Liver (tissue), 8 donors: ENCODE measurements at regions not wholly inside any gene's neighbourhood (a gene's known extent, or its start where the extent isn't known, plus 50 kb on each side); places are given as distances from the start of the nearest gene placed in this dataset.

Experiments used
- DNase-seq: peaks from one replicate; pipeline ENCODE4 v3.0.0-alpha.2; 2017; ENCODE audit warnings: low spot score
- H3K27ac ChIP-seq, 2 donors: one replicate each; pipeline ENCODE4 v1.7.0; 2013; ENCODE audit warnings: inconsistent platforms in 2 of 2, low read length in 2 of 2, control low read depth in 1 of 2, low read depth in 1 of 2, mild to moderate bottlenecking in 1 of 2
- H3K27me3 ChIP-seq, 4 donors: one replicate each; pipeline versions ENCODE4 v1.6.1 to v1.7.0; 2013; ENCODE audit warnings: low read length in 3 of 4, inconsistent platforms in 1 of 4, mild to moderate bottlenecking in 1 of 4, moderate library complexity in 1 of 4; ENCODE audit not compliant: control insufficient read depth in 4 of 4, insufficient read depth in 4 of 4
- H3K36me3 ChIP-seq, 4 donors: one replicate each; pipeline versions ENCODE4 v1.6.1 to v1.7.0; 2013; ENCODE audit warnings: low read length in 3 of 4, mild to moderate bottlenecking in 3 of 4, low read depth in 1 of 4, moderate library complexity in 1 of 4; ENCODE audit not compliant: control insufficient read depth in 4 of 4, insufficient read depth in 3 of 4
- H3K4me1 ChIP-seq, 4 donors: one replicate each; pipeline versions ENCODE4 v1.6.1 to v1.7.0; 2013; ENCODE audit warnings: low read length in 3 of 4, mild to moderate bottlenecking in 3 of 4, moderate library complexity in 1 of 4; ENCODE audit not compliant: control insufficient read depth in 4 of 4, insufficient read depth in 4 of 4
- H3K4me3 ChIP-seq, 3 donors: one replicate each; pipeline versions ENCODE4 v1.6.1 to v1.7.0; 2013; ENCODE audit warnings: low read length in 3 of 3, control low read depth in 1 of 3, low read depth in 1 of 3, mild to moderate bottlenecking in 1 of 3
- H3K9ac ChIP-seq, 2 donors: one replicate each; pipeline ENCODE4 v1.7.0; 2013; ENCODE audit warnings: low read length in 2 of 2, mild to moderate bottlenecking in 2 of 2, moderate library complexity in 2 of 2, control low read depth in 1 of 2, low read depth in 1 of 2
- H3K9me3 ChIP-seq, 4 donors: one replicate each; pipeline versions ENCODE4 v1.6.1 to v1.7.0; 2013; ENCODE audit warnings: low read length in 3 of 4; ENCODE audit not compliant: control insufficient read depth in 4 of 4
- ATF3 ChIP-seq: IDR thresholded peaks from 2 replicates; pipeline ENCODE4 v1.6.1; 2016; ENCODE audit warnings: antibody characterized with exemption
- EGR1 ChIP-seq, 2 donors: IDR thresholded peaks; 2 replicates each; pipeline ENCODE4 v1.6.1; 2016 to 2018; ENCODE audit warnings: antibody characterized with exemption in 2 of 2, low read depth in 2 of 2
- FOXA1 ChIP-seq: IDR thresholded peaks from 2 replicates; pipeline ENCODE4 v1.6.1; 2016; ENCODE audit warnings: antibody characterized with exemption
- FOXA2 ChIP-seq: IDR thresholded peaks from 2 replicates; pipeline ENCODE4 v1.6.1; 2016; ENCODE audit warnings: antibody characterized with exemption
- HNF4A ChIP-seq, 2 donors: conservative IDR thresholded peaks; 2 replicates each; pipeline ENCODE4 v1.6.1; 2016; ENCODE audit warnings: antibody characterized with exemption in 2 of 2, mild to moderate bottlenecking in 2 of 2
- HNF4G ChIP-seq: IDR thresholded peaks from 2 replicates; pipeline ENCODE4 v1.6.1; 2016; ENCODE audit warnings: antibody characterized with exemption
- JUND ChIP-seq, 2 donors: IDR thresholded peaks; 2 replicates each; pipeline ENCODE4 v1.6.1; 2016; ENCODE audit warnings: antibody characterized with exemption in 2 of 2
- NR2F2 ChIP-seq: IDR thresholded peaks from 2 replicates; pipeline ENCODE4 v1.6.1; 2016; ENCODE audit warnings: antibody characterized with exemption
- RAD21 ChIP-seq, 2 donors: IDR thresholded peaks; 2 replicates each; pipeline ENCODE4 v1.6.1; 2016; ENCODE audit warnings: antibody characterized with exemption in 2 of 2, mild to moderate bottlenecking in 2 of 2
- RXRA ChIP-seq, 2 donors: IDR thresholded peaks; 2 replicates each; pipeline ENCODE4 v1.6.1; 2017 to 2018; ENCODE audit warnings: antibody characterized with exemption in 2 of 2, mild to moderate bottlenecking in 1 of 2
- SP1 ChIP-seq: IDR thresholded peaks from 2 replicates; pipeline ENCODE4 v1.6.1; 2018; ENCODE audit warnings: antibody characterized with exemption, mild to moderate bottlenecking
- TAF1 ChIP-seq: conservative IDR thresholded peaks from 2 replicates; pipeline ENCODE4 v1.6.1; 2016; ENCODE audit warnings: antibody characterized with exemption, mild to moderate bottlenecking
- YY1 ChIP-seq: IDR thresholded peaks from 2 replicates; pipeline ENCODE4 v1.6.1; 2016; ENCODE audit warnings: antibody characterized with exemption, mild to moderate bottlenecking
- ZBTB33 ChIP-seq: IDR thresholded peaks from 2 replicates; pipeline ENCODE4 v1.6.1; 2016; ENCODE audit warnings: antibody characterized with exemption
- WGBS: extraction: QIAGEN DNeasy Blood & Tissue Kit; methylation state at CpG from one replicate; pipeline ENCODE4 v1.1.7; 2013; 5-methylcytosine and 5-hydroxymethylcytosine counted together
- TF ChIP-seq, protein P1 (sequence below): IDR thresholded peaks from 2 replicates; pipeline ENCODE4 v1.6.1; 2016; ENCODE audit warnings: antibody characterized with exemption, mild to moderate bottlenecking
- TF ChIP-seq, protein P2 (sequence below): fragments of 150-350 bp; IDR thresholded peaks from 2 replicates; pipeline ENCODE4 v1.5.1; 2017; ENCODE audit warnings: improper control_type of control experiment, low read depth, low read length; ENCODE audit not compliant: missing input control
- TF ChIP-seq, protein P3 (sequence below): IDR thresholded peaks from 2 replicates; pipeline ENCODE4 v1.6.1; 2016; ENCODE audit warnings: antibody characterized with exemption
- donor health status: healthy.
- donor health status: healthy.
- donor health status: healthy.
- donor health status: healthy.
- donor health status: healthy.

- DNase-seq: no peak
- WGBS: 86% methylated on average over 11 of the region's 11 CpGs
- TF ChIP-seq, protein P1, sequence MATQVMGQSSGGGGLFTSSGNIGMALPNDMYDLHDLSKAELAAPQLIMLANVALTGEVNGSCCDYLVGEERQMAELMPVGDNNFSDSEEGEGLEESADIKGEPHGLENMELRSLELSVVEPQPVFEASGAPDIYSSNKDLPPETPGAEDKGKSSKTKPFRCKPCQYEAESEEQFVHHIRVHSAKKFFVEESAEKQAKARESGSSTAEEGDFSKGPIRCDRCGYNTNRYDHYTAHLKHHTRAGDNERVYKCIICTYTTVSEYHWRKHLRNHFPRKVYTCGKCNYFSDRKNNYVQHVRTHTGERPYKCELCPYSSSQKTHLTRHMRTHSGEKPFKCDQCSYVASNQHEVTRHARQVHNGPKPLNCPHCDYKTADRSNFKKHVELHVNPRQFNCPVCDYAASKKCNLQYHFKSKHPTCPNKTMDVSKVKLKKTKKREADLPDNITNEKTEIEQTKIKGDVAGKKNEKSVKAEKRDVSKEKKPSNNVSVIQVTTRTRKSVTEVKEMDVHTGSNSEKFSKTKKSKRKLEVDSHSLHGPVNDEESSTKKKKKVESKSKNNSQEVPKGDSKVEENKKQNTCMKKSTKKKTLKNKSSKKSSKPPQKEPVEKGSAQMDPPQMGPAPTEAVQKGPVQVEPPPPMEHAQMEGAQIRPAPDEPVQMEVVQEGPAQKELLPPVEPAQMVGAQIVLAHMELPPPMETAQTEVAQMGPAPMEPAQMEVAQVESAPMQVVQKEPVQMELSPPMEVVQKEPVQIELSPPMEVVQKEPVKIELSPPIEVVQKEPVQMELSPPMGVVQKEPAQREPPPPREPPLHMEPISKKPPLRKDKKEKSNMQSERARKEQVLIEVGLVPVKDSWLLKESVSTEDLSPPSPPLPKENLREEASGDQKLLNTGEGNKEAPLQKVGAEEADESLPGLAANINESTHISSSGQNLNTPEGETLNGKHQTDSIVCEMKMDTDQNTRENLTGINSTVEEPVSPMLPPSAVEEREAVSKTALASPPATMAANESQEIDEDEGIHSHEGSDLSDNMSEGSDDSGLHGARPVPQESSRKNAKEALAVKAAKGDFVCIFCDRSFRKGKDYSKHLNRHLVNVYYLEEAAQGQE: no peak
- TF ChIP-seq JUND (IDR thresholded peaks at IDR 0.05) (no peak), RXRA (IDR thresholded peaks at IDR 0.05) (no peak), FOXA2 (no peak), FOXA1 (no peak), YY1 (no peak), SP1 (no peak), NR2F2 (no peak), ZBTB33 (no peak)
- TF ChIP-seq, protein P2, sequence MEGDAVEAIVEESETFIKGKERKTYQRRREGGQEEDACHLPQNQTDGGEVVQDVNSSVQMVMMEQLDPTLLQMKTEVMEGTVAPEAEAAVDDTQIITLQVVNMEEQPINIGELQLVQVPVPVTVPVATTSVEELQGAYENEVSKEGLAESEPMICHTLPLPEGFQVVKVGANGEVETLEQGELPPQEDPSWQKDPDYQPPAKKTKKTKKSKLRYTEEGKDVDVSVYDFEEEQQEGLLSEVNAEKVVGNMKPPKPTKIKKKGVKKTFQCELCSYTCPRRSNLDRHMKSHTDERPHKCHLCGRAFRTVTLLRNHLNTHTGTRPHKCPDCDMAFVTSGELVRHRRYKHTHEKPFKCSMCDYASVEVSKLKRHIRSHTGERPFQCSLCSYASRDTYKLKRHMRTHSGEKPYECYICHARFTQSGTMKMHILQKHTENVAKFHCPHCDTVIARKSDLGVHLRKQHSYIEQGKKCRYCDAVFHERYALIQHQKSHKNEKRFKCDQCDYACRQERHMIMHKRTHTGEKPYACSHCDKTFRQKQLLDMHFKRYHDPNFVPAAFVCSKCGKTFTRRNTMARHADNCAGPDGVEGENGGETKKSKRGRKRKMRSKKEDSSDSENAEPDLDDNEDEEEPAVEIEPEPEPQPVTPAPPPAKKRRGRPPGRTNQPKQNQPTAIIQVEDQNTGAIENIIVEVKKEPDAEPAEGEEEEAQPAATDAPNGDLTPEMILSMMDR: no peak
Measured at GRCh38 chr16:82363026-82363816, 193.2 kb upstream of the MPHOSPH6 start.

DNA sequence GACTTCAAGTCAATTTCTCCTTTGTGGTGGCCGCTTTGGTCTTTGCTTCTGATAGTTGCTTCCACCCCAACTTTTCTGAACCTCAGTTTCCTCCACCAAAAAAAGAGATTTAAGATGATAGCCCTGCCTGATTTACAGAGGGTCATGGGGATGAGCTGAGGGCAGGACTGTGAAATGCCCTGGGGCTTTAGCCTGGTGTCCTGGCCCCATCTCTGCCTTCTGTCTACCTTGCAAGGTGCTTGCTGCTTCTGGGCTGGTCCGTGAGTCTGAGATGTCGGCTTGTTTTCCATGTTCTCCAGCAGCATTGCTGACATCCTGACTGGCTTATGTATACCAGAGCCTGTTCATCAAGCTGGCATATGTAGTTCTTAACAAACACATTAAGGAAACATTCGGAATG, 191.9 kb upstream of the MPHOSPH6 start:
- no peaks in the 10 kb centered on the region for H3K9me3 ChIP-seq

More at GRCh38 chr16:82363026-82363816, 193.2 kb upstream of the MPHOSPH6 start:
- no peaks in the 10 kb centered on the region for H3K36me3 ChIP-seq
- H3K9me3 ChIP-seq: no peaks in the 10 kb centered on the region
- H3K4me3 ChIP-seq: no peak overlapping the region
- no peaks in the 10 kb centered on the region for H3K4me1 ChIP-seq
- H3K27me3 ChIP-seq: peaks cover 0 to 2% (median 0%) of the 10 kb centered on the region in 4 donors
- no peak overlapping the region for H3K9ac ChIP-seq
- no peak overlapping the region for H3K27ac ChIP-seq

More for the DNA sequence above, 191.9 kb upstream of the MPHOSPH6 start:
- no peak overlapping the region for H3K9ac ChIP-seq
- H3K27ac ChIP-seq: no peak overlapping the region
- DNase-seq: no peak
- 91% methylated on average over 4 of the region's 4 CpGs for WGBS
- TF ChIP-seq YY1 (no peak), NR2F2 (no peak), TAF1 (no peak), JUND (IDR thresholded peaks at IDR 0.05) (no peak), HNF4G (no peak), FOXA1 (no peak), HNF4A (conservative IDR thresholded peaks at IDR 0.05) (no peak), FOXA2 (no peak), EGR1 (IDR thresholded peaks at IDR 0.05; ENCODE audit: low read depth in 2 of 2) (no peak), RXRA (IDR thresholded peaks at IDR 0.05) (no peak), RAD21 (IDR thresholded peaks at IDR 0.05) (no peak), ATF3 (no peak), SP1 (no peak)
- TF ChIP-seq, protein P2: no peak
- TF ChIP-seq, protein P3, sequence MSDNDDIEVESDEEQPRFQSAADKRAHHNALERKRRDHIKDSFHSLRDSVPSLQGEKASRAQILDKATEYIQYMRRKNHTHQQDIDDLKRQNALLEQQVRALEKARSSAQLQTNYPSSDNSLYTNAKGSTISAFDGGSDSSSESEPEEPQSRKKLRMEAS: no peak
- TF ChIP-seq, protein P1: no peak
- H3K4me1 ChIP-seq: no peaks in the 10 kb centered on the region
- H3K4me3 ChIP-seq: no peak overlapping the region
- H3K27me3 ChIP-seq: peaks cover 0 to 2% (median under 1%) of the 10 kb centered on the region in 4 donors
- H3K36me3 ChIP-seq: no peaks in the 10 kb centered on the region
